Medulla oblongata (tissue), 1 donor: ENCODE measurements at regions not wholly inside any gene's neighbourhood (a gene's known extent, or its start where the extent isn't known, plus 50 kb on each side); places are given as distances from the start of the nearest gene placed in this dataset.
"Not testable (repeated sequence)": the region's sequence is repeated elsewhere in the genome, so short reads cannot be mapped to it uniquely, and the experiment has no call there.

Experiments used
- DNase-seq: peaks from one replicate; pipeline ENCODE4 v3.0.0-alpha.2; 2015; ENCODE audit errors: extremely low spot score

DNA sequence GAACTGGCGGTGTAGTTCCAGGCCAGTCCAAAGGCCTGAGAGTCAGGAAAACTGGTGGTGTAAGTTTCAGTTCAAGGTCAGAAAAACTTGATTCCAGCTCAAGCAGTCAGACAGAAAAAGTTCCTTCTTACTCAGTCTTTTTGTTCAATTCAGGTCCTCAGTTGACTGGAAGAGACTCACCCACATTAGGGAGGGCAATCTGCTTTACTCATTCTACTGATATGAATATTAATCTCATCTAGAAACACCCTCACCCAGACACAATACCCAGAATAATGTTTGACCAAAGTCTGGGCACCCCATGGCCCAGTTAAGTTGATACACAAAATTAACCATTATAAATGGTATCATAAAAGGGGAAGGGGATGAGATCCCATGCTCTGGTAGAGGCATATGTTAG lies 50.1 kb upstream of the LTA4H start:
- no peak for DNase-seq

- DNase-seq, result not testable (repeated sequence)
These were observed 50.8 kb upstream of the LTA4H start for GRCh38 chr12:96086190-96086589.

DNA sequence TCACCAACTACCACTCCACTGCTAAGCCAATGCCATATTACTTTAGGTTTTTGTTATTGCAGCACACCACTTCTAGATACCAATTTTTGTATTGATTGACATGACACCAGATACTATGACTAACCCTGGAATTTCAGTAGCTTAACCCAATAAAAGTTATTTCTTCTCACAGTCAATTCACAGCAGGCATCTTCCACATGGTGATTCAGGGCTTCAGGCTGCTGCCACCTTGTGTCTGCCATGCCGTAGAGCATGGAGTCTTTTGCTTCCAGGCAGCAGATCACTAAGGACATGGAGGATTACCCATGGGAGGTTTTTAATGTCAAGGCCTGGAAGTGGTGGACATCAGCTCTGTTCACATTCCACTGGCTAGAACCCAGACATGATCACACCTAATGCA lies 56.4 kb upstream of the LTA4H start:
- no peak for DNase-seq

DNA sequence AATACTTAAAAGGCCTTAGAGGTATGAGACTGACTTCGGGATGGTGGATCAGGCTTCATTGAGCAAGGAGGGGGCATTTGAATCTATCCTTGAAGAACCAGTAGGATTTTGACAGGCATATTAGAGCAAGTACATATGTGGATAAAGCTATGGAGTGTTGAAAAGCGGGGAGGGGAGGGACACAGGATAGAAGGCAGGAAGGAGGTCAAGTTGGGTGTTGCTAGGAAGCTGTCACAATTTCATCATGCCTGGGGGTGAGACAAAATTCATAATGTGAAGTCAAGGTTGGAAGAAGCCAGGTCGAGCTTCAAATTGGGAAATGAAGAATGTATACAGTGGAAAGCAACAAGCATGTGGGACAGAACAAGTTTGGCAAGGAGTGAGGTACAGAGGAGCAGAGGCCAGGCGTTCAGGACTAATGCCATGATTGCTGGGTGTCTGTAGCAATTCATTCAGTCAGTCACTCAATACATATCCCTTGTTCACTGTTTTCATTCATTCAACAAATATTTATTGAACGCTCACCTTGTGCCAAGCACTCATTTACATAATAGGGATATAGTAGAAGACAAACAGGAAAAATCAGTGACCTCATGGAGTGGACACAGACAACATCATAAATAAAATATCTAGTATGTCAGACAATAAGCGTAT lies 58.3 kb upstream of the LTA4H start:
- no peak for DNase-seq

DNA sequence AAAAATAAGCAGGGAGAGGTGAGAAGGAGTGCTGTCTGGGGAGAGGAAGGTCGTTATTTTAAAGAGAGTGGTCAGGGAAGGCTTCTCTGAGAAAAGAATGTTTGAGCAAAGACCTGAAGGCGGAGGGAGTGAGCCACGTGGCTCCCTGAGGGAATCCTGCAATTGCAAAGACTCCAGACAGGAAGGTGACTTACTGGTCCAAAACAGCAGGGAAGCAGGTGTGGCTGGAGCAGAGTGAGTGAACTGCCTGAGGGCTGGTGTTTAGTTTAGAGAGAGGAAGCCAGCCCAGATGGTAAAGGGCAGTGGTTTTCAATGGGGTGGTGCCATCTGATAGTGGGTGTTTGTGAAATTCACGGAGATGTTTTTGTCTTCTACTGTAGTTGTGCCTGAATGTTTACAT lies 58.8 kb upstream of the LTA4H start:
- DNase-seq, result no peak

GRCh38 chr12:96098631-96099030 lies 63.2 kb upstream of the LTA4H start:
- no peak for DNase-seq

- no peak for DNase-seq
These were observed 64.0 kb upstream of the LTA4H start for GRCh38 chr12:96099421-96099820.

GRCh38 chr12:96099986-96100385 lies 64.6 kb upstream of the LTA4H start:
- no peak for DNase-seq

GRCh38 chr12:96101806-96102205 lies 66.4 kb upstream of the LTA4H start:
- no peak for DNase-seq

DNA sequence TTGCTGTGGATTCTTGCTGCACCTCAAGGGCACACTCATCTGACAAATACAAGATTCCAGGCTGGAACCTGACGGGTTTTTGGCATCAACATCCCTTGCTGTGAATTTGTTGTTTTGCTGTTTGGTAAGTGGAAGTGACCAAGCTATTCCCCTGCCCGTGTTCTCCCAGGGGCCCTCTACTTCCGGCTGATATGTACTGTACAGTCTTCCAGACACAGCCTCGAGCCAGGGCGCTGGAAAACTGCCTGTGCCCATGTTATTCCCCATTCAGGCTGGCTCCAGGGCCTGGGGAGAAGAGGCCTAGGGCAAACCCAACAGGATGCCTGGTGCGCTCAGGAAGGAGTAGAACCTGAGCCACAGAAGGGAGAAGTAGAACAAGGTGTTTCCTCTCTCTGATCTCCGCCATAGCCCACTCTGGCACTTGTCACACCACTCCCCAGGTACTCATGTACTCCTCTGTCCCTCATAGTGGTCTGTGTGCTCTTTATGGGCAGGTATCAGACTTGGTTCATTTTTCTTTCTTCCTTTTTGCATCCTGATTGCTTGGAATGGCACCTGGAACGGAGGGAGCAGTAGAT lies 67.8 kb upstream of the LTA4H start:
- no peak for DNase-seq

GRCh38 chr12:96104566-96104965 lies 69.2 kb upstream of the LTA4H start:
- no peak for DNase-seq

- no peak for DNase-seq
These were observed 70.8 kb upstream of the LTA4H start for GRCh38 chr12:96106137-96106536.

DNA sequence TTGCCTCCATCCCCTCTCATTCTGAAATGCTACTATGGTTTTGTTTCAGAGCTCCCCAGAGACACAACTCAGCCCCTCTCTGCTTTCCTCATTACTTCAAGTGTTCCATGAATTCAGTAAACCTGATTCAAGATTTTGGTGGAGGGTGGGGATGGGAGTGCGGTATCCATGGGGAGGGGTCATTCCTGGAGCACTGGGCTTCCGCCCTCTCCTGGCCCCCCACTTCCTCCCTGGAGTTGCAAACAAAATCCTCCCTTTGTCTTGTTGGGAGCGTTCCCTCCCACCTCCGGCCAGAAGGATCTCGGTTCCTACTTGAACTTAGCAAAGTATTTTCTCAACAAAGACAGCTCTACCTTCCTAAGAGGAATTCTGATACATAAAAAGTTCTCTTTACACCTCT lies 71.8 kb upstream of the LTA4H start:
- no peak for DNase-seq

DNA sequence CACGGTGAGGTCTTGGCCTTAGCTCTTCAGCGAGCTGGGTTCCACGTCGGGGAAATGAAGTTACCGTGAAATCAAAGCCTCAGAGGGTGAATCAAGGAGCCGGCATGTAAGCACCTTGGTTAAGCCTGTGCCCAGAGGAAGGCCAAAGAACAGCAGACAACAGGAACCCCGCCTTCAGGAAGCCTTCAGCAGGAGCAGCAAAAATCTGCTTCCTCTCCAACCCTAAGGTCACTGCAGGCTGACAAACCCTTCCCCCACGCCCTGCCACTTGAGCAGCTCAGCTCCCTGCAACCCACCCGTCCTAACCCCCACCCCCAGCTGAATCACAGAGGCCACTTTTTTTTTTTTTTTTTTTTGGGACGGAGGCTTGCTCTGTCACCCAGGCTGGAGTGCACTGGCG lies 72.9 kb upstream of the LTA4H start:
- DNase-seq, result peak; percentile 25

GRCh38 chr12:96108941-96109340 lies 73.6 kb upstream of the LTA4H start:
- DNase-seq, result not testable (repeated sequence)

DNA sequence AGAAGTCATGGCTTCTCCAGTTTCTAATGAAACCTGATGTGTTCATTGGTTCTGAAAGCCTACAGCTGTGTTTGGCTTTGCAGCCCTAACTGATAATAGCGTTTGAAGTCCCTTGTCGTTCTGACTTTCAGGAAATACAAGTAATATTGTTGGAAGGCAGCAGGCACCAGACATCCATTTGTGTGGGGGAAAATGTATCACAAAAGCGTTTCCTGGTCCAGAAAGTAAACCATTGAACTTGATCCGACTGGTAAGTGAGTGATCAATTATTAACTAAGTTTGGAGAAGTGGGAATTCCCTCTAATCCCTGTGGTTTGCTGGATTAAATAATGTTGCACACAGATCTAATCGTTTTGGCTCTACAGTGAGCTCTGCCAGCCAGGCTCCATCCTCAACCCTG lies 77.3 kb upstream of the LTA4H start:
- no peak for DNase-seq

GRCh38 chr12:96117460-96117859 lies 76.7 kb upstream of the ELK3 start:
- DNase-seq, result no peak

DNA sequence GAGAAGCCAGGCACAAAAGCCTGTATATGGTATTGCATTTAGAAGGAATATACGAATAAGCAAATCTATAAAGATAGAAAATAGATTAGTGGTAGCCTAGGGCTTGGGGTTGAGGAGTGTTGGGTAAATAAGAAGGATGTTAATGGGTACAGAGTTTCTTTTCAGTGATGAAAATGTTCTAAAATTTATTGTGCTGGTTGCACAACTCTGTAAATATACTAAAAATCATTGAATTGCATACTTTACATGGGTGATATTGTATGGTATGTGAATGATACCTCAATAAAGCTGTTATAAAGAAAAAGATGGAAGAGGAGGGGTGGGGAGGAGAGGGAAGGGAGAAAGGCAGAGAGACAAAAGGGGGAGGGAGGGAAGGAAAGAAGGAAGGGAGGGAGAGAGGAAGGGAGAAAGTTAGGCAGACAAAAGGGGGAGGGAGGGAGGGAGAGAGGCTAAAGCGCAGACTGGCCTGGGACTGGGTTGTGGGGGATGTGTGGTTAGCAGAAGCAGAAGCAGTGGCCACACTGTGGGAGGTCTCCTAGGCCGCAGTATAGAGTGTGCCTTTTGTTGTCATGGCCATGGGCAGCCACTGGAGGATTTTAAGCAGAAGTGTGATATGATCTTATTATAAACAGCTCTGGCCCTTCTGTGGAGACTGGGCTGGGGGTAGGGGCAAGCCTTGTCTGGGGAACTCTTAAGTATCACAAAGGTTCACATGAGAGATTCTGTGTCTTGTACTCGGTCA lies 73.6 kb upstream of the ELK3 start:
- DNase-seq, result peak; percentile 47

GRCh38 chr12:96121271-96121711 lies 72.9 kb upstream of the ELK3 start:
- no peak for DNase-seq

DNA sequence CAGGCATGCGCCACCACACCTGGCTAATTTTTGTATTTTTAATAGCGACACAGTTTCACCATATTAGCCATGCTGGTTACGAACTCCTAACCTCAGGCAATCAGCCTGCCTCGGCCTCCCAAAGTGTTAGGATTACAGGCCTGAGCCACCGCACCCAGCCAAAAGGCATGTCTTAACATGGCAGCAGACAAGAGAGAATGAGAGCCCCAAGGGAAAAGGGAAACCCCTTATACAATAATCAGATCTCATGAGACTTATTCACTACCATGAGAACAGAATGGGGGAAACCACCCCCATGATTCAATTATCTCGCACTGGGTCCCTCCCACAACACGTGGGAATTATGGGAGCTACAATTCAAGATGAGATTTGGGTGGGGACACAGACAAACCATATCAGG lies 65.9 kb upstream of the ELK3 start:
- DNase-seq, result not testable (repeated sequence)

- no peak for DNase-seq
These were observed 63.6 kb upstream of the ELK3 start for GRCh38 chr12:96130396-96131059.

DNA sequence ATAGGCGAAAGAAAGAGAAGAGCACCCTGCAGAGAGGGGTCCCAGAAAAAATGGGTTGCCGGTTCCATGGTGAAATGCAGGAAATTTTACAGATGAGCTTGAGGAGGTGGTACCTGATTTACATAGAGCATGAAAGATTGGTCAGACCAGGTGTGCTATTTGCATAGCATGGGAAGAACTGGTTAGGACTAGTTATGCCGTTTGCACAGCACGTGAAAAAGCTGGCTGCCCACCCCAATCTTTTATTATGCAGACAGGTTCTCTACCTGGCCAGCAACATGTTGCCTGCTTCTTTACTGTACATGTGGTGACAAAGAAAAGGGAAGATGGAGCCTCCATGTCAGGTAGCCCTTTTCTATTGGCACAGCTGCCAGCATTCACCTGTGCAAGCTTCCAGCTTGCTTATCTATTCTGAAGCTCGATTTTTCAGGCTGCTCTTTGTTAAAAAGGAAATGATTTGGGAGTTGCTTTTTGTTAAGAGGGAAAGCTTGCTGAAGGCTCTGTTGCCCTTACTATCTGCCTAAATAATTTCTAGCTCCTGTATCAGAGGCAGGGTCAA lies 62.9 kb upstream of the ELK3 start:
- DNase-seq, result no peak
